ENCODE measurements at regions not wholly inside any gene's neighbourhood (a gene's known extent, or its start where the extent isn't known, plus 50 kb on each side); places are given as distances from the start of the nearest gene placed in this dataset.

DNA sequence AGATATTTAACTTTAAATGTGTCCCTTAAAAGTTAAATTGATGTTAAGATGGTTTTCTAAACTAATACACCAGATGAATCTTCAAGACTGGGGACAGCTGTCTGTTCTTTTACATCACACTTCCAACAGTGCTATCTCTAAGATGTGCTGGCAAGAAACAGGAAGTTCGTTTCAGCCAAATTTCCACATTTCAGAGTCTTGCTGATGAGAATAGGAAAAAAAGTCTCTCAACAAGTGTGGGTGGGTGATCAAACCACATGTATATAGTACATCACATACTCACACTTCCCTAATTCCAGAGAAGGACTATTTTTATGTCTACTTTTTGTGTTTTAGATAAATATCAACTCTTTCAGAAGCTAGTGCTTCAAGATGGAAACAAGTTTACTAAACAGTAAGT is 1712.8 kb upstream of the TMEFF2 start:
- H3K36me3 ChIP-seq (ENCODE audit: control insufficient read depth, insufficient read depth, low read length): no peaks in the 10 kb centered on the region
- no peak overlapping the region for H3K9ac ChIP-seq (ENCODE audit: low read length)
- H3K4me1 ChIP-seq (ENCODE audit: control insufficient read depth, insufficient read depth, low read length): no peaks in the 10 kb centered on the region
- H3K4me3 ChIP-seq (ENCODE audit: low read length): no peak overlapping the region
- H3K27me3 ChIP-seq (ENCODE audit: control insufficient read depth, insufficient read depth, low read length): no peaks in the 10 kb centered on the region
- H3K27ac ChIP-seq (ENCODE audit: low read depth, low read length): no peak overlapping the region

- Histone ChIP-seq H3K27me3 (ENCODE audit: control insufficient read depth, insufficient read depth, low read length) (no peaks in the 10 kb centered on the region), H3K36me3 (ENCODE audit: control insufficient read depth, insufficient read depth, low read length) (no peaks in the 10 kb centered on the region), H3K4me3 (ENCODE audit: low read length) (no peak overlapping the region), H3K4me1 (ENCODE audit: control insufficient read depth, insufficient read depth, low read length) (no peaks in the 10 kb centered on the region), H3K9ac (ENCODE audit: low read length) (no peak overlapping the region), H3K27ac (ENCODE audit: low read depth, low read length) (no peak overlapping the region)
These were observed 1705.6 kb upstream of the TMEFF2 start for GRCh38 chr2:193900292-193900691.

DNA sequence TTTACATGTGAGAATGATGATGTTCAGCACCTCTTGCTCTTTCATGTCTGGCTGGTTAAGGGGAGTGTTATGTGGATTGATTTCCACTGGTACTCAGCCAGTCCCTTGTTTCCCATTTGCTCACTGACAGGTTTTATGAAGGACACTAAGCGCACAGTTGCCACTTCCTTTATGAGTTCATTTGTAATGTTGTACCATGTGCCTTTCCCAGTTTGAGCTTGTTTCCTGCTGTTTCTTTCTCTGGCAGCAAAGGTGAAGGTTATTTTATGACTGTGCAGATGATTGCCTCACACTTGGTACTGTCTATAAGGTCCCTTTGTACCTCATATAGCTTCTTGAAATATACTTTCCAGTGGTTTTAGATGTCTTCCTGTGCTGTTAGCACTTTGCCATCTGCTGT is 1700.5 kb upstream of the TMEFF2 start:
- H3K27me3 ChIP-seq (ENCODE audit: control insufficient read depth, insufficient read depth, low read length): no peaks in the 10 kb centered on the region
- no peak overlapping the region for H3K27ac ChIP-seq (ENCODE audit: low read depth, low read length)

DNA sequence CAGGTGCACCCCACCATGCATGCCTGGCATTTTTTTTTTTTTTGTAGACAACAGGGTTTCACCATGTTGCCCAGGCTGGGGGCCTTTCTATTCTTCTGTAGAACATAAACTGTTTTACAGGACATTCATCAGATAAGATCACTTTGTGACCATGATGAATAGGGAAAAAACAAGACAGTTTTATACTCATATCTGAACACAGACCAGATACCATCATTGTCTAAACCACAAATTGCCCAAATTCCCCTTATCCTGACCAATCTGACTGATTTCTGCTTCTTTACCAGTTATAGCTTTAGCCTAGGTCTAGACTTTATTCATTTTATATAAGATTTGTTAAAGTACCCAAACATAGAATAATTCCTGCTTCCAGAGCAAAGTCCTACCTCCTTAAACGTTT is 1699.3 kb upstream of the TMEFF2 start:
- Histone ChIP-seq H3K27ac (ENCODE audit: low read depth, low read length) (no peak overlapping the region), H3K9ac (ENCODE audit: low read length) (no peak overlapping the region), H3K27me3 (ENCODE audit: control insufficient read depth, insufficient read depth, low read length) (no peaks in the 10 kb centered on the region), H3K4me3 (ENCODE audit: low read length) (no peak overlapping the region), H3K4me1 (ENCODE audit: control insufficient read depth, insufficient read depth, low read length) (no peaks in the 10 kb centered on the region), H3K36me3 (ENCODE audit: control insufficient read depth, insufficient read depth, low read length) (no peaks in the 10 kb centered on the region)

More for the DNA sequence above, 1700.5 kb upstream of the TMEFF2 start:
- Histone ChIP-seq H3K4me3 (ENCODE audit: low read length) (no peak overlapping the region), H3K36me3 (ENCODE audit: control insufficient read depth, insufficient read depth, low read length) (no peaks in the 10 kb centered on the region), H3K9ac (ENCODE audit: low read length) (no peak overlapping the region), H3K4me1 (ENCODE audit: control insufficient read depth, insufficient read depth, low read length) (no peaks in the 10 kb centered on the region)

GRCh38 chr2:193891023-193891422 is 1696.3 kb upstream of the TMEFF2 start:
- Histone ChIP-seq H3K36me3 (ENCODE audit: control insufficient read depth, insufficient read depth, low read length) (no peaks in the 10 kb centered on the region), H3K9ac (ENCODE audit: low read length) (no peak overlapping the region), H3K27me3 (ENCODE audit: control insufficient read depth, insufficient read depth, low read length) (no peaks in the 10 kb centered on the region), H3K4me3 (ENCODE audit: low read length) (no peak overlapping the region), H3K4me1 (ENCODE audit: control insufficient read depth, insufficient read depth, low read length) (no peaks in the 10 kb centered on the region), H3K27ac (ENCODE audit: low read depth, low read length) (no peak overlapping the region)

GRCh38 chr2:193885419-193885818 is 1690.7 kb upstream of the TMEFF2 start:
- H3K4me1 ChIP-seq (ENCODE audit: control insufficient read depth, insufficient read depth, low read length): no peaks in the 10 kb centered on the region
- H3K27ac ChIP-seq (ENCODE audit: low read depth, low read length): no peak overlapping the region
- H3K9ac ChIP-seq (ENCODE audit: low read length): no peak overlapping the region
- H3K36me3 ChIP-seq (ENCODE audit: control insufficient read depth, insufficient read depth, low read length): no peaks in the 10 kb centered on the region
- H3K4me3 ChIP-seq (ENCODE audit: low read length): no peak overlapping the region
- H3K27me3 ChIP-seq (ENCODE audit: control insufficient read depth, insufficient read depth, low read length): no peaks in the 10 kb centered on the region

DNA sequence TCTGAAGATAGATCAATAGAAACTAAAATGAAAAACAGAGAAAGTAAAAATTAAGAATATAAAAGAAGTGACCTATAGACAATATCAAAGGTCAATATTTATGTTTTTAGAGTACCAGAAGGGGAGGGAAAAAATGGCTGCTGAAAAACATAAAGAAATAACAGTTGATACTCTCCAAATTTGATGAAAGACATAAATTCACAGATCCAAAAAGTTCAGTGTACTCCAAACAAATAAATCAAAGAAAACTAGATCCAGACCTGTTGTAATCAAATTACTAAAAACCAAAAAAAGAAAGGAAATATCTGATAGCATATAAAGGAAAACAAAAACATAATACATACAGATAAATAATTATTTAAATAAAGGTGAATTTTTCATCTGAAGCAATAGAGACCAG is 1689.1 kb upstream of the TMEFF2 start:
- H3K9ac ChIP-seq (ENCODE audit: low read length): no peak overlapping the region
- H3K36me3 ChIP-seq (ENCODE audit: control insufficient read depth, insufficient read depth, low read length): no peaks in the 10 kb centered on the region
- H3K27me3 ChIP-seq (ENCODE audit: control insufficient read depth, insufficient read depth, low read length): no peaks in the 10 kb centered on the region
- no peaks in the 10 kb centered on the region for H3K4me1 ChIP-seq (ENCODE audit: control insufficient read depth, insufficient read depth, low read length)
- H3K27ac ChIP-seq (ENCODE audit: low read depth, low read length): no peak overlapping the region
- H3K4me3 ChIP-seq (ENCODE audit: low read length): no peak overlapping the region

- Histone ChIP-seq H3K27ac (ENCODE audit: low read depth, low read length) (no peak overlapping the region), H3K27me3 (ENCODE audit: control insufficient read depth, insufficient read depth, low read length) (no peaks in the 10 kb centered on the region), H3K9ac (ENCODE audit: low read length) (no peak overlapping the region), H3K36me3 (ENCODE audit: control insufficient read depth, insufficient read depth, low read length) (no peaks in the 10 kb centered on the region), H3K4me3 (ENCODE audit: low read length) (no peak overlapping the region), H3K4me1 (ENCODE audit: control insufficient read depth, insufficient read depth, low read length) (no peaks in the 10 kb centered on the region)
These were observed 1682.2 kb upstream of the TMEFF2 start for GRCh38 chr2:193876980-193877379.

DNA sequence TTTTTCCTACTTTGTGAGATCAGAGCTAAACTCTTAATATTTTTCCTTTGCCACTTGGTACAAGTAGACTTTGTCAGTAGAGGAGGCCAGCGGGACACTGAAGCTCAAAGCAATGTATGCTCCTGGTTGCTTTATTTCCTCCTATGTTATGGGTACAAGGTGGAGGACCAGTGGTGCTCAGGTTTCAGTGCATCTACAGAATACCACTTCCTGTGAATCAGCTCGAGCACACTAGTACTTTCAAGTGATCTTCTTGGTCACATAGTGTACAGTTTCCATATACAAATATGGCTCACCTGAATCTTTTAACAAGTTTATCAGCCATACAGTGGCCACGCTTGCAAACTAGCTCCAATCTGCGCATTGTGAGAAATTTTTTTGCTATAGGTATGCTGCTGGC is 1674.8 kb upstream of the TMEFF2 start:
- Histone ChIP-seq H3K36me3 (ENCODE audit: control insufficient read depth, insufficient read depth, low read length) (no peaks in the 10 kb centered on the region), H3K4me3 (ENCODE audit: low read length) (no peak overlapping the region), H3K27ac (ENCODE audit: low read depth, low read length) (no peak overlapping the region), H3K9ac (ENCODE audit: low read length) (no peak overlapping the region), H3K4me1 (ENCODE audit: control insufficient read depth, insufficient read depth, low read length) (no peaks in the 10 kb centered on the region), H3K27me3 (ENCODE audit: control insufficient read depth, insufficient read depth, low read length) (no peaks in the 10 kb centered on the region)

DNA sequence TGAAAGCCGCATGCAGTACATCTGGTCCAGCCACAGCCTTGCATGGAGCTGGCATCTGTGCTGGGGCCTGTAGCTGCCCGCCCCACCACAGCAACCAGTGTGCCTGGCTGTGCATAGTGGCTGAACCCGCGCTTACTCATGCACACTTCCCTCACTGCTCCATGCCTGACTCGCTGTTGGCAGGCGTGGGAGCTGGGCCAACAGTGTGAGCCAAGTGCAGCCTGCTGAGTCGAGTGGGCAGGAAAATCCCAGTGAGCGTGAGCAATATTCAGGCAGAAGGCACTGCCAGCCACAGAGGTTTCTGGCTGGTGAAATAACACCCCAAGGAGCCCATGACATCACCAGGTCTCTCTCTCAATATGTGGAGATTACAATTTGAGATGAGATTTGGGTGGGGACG is 1674.1 kb upstream of the TMEFF2 start:
- Histone ChIP-seq H3K36me3 (ENCODE audit: control insufficient read depth, insufficient read depth, low read length) (no peaks in the 10 kb centered on the region), H3K4me3 (ENCODE audit: low read length) (no peak overlapping the region), H3K4me1 (ENCODE audit: control insufficient read depth, insufficient read depth, low read length) (no peaks in the 10 kb centered on the region), H3K27ac (ENCODE audit: low read depth, low read length) (no peak overlapping the region), H3K9ac (ENCODE audit: low read length) (no peak overlapping the region), H3K27me3 (ENCODE audit: control insufficient read depth, insufficient read depth, low read length) (no peaks in the 10 kb centered on the region)

DNA sequence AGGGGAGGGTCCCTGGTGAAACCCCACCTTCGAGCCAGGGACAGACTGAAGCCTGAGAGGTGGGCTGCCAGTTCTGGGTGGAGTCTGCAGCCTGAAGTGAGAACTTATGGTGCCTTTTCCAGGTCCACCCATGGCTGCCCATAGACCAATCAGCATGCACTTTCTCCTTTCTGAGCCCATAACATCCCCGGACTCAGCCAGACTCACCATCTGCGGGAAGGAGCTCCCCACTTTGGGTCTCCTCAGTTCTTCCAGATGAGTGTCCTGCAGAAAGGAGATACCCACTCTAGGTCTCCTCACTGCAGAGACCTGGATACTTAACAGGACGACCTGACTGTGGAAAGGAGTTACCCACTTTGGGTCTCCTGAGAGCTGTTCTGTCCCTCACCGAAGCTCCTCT is 1673.4 kb upstream of the TMEFF2 start:
- H3K27me3 ChIP-seq (ENCODE audit: control insufficient read depth, insufficient read depth, low read length): no peaks in the 10 kb centered on the region
- no peak overlapping the region for H3K4me3 ChIP-seq (ENCODE audit: low read length)
- H3K27ac ChIP-seq (ENCODE audit: low read depth, low read length): no peak overlapping the region

GRCh38 chr2:193867454-193867853 is 1672.7 kb upstream of the TMEFF2 start:
- Histone ChIP-seq H3K9ac (ENCODE audit: low read length) (no peak overlapping the region), H3K4me1 (ENCODE audit: control insufficient read depth, insufficient read depth, low read length) (no peaks in the 10 kb centered on the region), H3K4me3 (ENCODE audit: low read length) (no peak overlapping the region), H3K27ac (ENCODE audit: low read depth, low read length) (no peak overlapping the region), H3K27me3 (ENCODE audit: control insufficient read depth, insufficient read depth, low read length) (no peaks in the 10 kb centered on the region), H3K36me3 (ENCODE audit: control insufficient read depth, insufficient read depth, low read length) (no peaks in the 10 kb centered on the region)

More for the DNA sequence above, 1673.4 kb upstream of the TMEFF2 start:
- Histone ChIP-seq H3K36me3 (ENCODE audit: control insufficient read depth, insufficient read depth, low read length) (no peaks in the 10 kb centered on the region), H3K9ac (ENCODE audit: low read length) (no peak overlapping the region), H3K4me1 (ENCODE audit: control insufficient read depth, insufficient read depth, low read length) (no peaks in the 10 kb centered on the region)

DNA sequence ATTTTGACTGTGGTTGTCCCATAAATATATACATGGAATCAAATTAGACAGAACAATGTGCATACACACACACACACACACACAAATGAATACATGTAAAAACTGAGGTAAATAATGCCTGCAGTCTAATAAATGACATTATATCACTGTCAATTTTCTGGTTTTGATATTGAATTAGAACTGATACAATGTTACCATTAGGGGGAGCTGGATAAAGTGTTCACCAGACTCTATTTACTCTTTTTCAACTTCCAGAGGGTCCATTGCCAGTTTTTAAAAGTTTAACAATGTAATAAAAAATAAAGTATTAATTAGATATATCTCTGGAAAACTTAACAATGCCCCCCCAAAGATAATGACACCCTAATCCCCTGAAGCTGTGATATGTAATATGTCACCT is 1666.8 kb upstream of the TMEFF2 start:
- H3K27ac ChIP-seq (ENCODE audit: low read depth, low read length): no peak overlapping the region
- no peaks in the 10 kb centered on the region for H3K36me3 ChIP-seq (ENCODE audit: control insufficient read depth, insufficient read depth, low read length)
- no peaks in the 10 kb centered on the region for H3K27me3 ChIP-seq (ENCODE audit: control insufficient read depth, insufficient read depth, low read length)
- H3K4me3 ChIP-seq (ENCODE audit: low read length): no peak overlapping the region
- no peak overlapping the region for H3K9ac ChIP-seq (ENCODE audit: low read length)
- H3K4me1 ChIP-seq (ENCODE audit: control insufficient read depth, insufficient read depth, low read length): no peaks in the 10 kb centered on the region
